GM23338 (cell line): ENCODE measurements at regions not wholly inside any gene's neighbourhood (a gene's known extent, or its start where the extent isn't known, plus 50 kb on each side); places are given as distances from the start of the nearest gene placed in this dataset.

Experiments used
- ATAC-seq: fragments of 200-7000 bp; cut with Tn5 transposase; 3 replicates; pipeline ENCODE4 v1.9.1; 2020
- DNase-seq: peaks from one replicate; pipeline ENCODE4 v3.0.0-alpha.2; 2015; ENCODE audit warnings: low spot score
- H2AFZ ChIP-seq: fragments of 200-600 bp; sonication (generic); 2 replicates; pipeline ENCODE4 v1.8.0; 2016; ENCODE audit warnings: antibody characterized with exemption, mild to moderate bottlenecking, moderate library complexity
- H3F3A ChIP-seq: fragments of 200-600 bp; sonication (generic); replicated peaks from 2 replicates; pipeline ENCODE4 v1.8.0; 2017; ENCODE audit warnings: antibody characterized with exemption, mixed run types, low read depth
- H3K27ac ChIP-seq: fragments of 200-600 bp; sonication (generic); 2 replicates; pipeline ENCODE4 v1.6.1; 2016; ENCODE audit warnings: low read depth
- H3K27me3 ChIP-seq: fragments of 200-600 bp; sonication (generic); 2 replicates; pipeline ENCODE4 v1.8.0; 2016; ENCODE audit warnings: mild to moderate bottlenecking, mixed run types, moderate library complexity; ENCODE audit not compliant: insufficient read depth
- H3K36me3 ChIP-seq: fragments of 200-600 bp; sonication (generic); 2 replicates; pipeline ENCODE4 v1.8.0; 2016; ENCODE audit warnings: mild to moderate bottlenecking; ENCODE audit not compliant: insufficient read depth
- H3K4me1 ChIP-seq: fragments of 200-600 bp; sonication (generic); 2 replicates; pipeline ENCODE4 v1.8.0; 2016; ENCODE audit warnings: mild to moderate bottlenecking, moderate library complexity; ENCODE audit not compliant: insufficient read depth
- H3K4me2 ChIP-seq: fragments of 200-600 bp; sonication (generic); 2 replicates; pipeline ENCODE4 v1.7.1; 2017; ENCODE audit warnings: mixed run types
- H3K4me3 ChIP-seq: fragments of 200-600 bp; sonication (generic); 2 replicates; pipeline ENCODE4 v1.6.1; 2016; ENCODE audit warnings: mixed run types
- H3K79me2 ChIP-seq: fragments of 200-600 bp; sonication (generic); replicated peaks from 2 replicates; pipeline ENCODE4 v1.8.0; 2017; ENCODE audit warnings: mild to moderate bottlenecking; ENCODE audit not compliant: insufficient read depth
- H3K9me2 ChIP-seq: fragments of 200-600 bp; sonication (generic); 2 replicates; pipeline ENCODE4 v1.8.0; 2017; ENCODE audit not compliant: insufficient read depth
- H4K20me1 ChIP-seq: fragments of 200-600 bp; sonication (generic); replicated peaks from 2 replicates; pipeline ENCODE4 v1.8.0; 2017; ENCODE audit warnings: mild to moderate bottlenecking; ENCODE audit not compliant: insufficient read depth
- H3K27ac Mint-ChIP-seq: 2 replicates; pipeline ENCODE4 v1.8.0; 2020; ENCODE audit warnings: inconsistent platforms, mild to moderate bottlenecking, moderate library complexity, mixed read lengths
- H3K27me3 Mint-ChIP-seq: 3 replicates; pipeline ENCODE4 v1.8.0; 2022; ENCODE audit warnings: low read depth, mild to moderate bottlenecking, moderate library complexity, mixed read lengths, inconsistent platforms; ENCODE audit not compliant: insufficient read depth, poor library complexity
- H3K36me3 Mint-ChIP-seq: 3 replicates; pipeline ENCODE4 v1.8.0; 2021; ENCODE audit warnings: low read depth, mild to moderate bottlenecking, inconsistent platforms, moderate library complexity, mixed read lengths
- H3K4me1 Mint-ChIP-seq: 3 replicates; pipeline ENCODE4 v1.8.0; 2020; ENCODE audit warnings: mild to moderate bottlenecking, inconsistent platforms, mixed read lengths
- H3K4me3 Mint-ChIP-seq: 3 replicates; pipeline ENCODE4 v1.8.0; 2021; ENCODE audit warnings: moderate library complexity, mild to moderate bottlenecking, inconsistent platforms, mixed read lengths
- H3K9me3 Mint-ChIP-seq: 3 replicates; pipeline ENCODE4 v1.8.0; 2020; ENCODE audit warnings: moderate library complexity, mild to moderate bottlenecking, inconsistent platforms, mixed read lengths
- CREB1 ChIP-seq: fragments of 250-450 bp; sonication (Bioruptor Pico); IDR thresholded peaks from 2 replicates; pipeline ENCODE4 v1.5.0; 2020; ENCODE audit warnings: low read depth, mild to moderate bottlenecking, moderate library complexity
- ETS1 ChIP-seq: IDR thresholded peaks from 2 replicates; pipeline ENCODE4 v1.6.1; 2016; ENCODE audit warnings: antibody characterized with exemption
- EZH2 ChIP-seq: fragments of 200-600 bp; sonication (generic); IDR thresholded peaks from one replicate; pipeline ENCODE4 v1.8.0; 2017; ENCODE audit warnings: antibody characterized with exemption, mild to moderate bottlenecking, low read depth; ENCODE audit not compliant: unreplicated experiment
- EZH2phosphoT487 ChIP-seq: fragments of 200-600 bp; sonication (generic); IDR thresholded peaks from one replicate; pipeline ENCODE4 v1.8.1; 2018; ENCODE audit warnings: antibody characterized with exemption; ENCODE audit not compliant: unreplicated experiment
- JUNB ChIP-seq: IDR thresholded peaks from one replicate; pipeline ENCODE4 v1.6.1; 2016; ENCODE audit warnings: antibody characterized with exemption; ENCODE audit not compliant: unreplicated experiment
- NANOG ChIP-seq: IDR thresholded peaks from 2 replicates; pipeline ENCODE4 v1.6.1; 2016; ENCODE audit warnings: antibody characterized with exemption, borderline replicate concordance
- POLR2AphosphoS5 ChIP-seq: IDR thresholded peaks from 2 replicates; pipeline ENCODE4 v1.6.1; 2016; ENCODE audit warnings: antibody characterized with exemption, low read depth
- STAT1 ChIP-seq: IDR thresholded peaks from one replicate; pipeline ENCODE4 v1.6.1; 2016; ENCODE audit warnings: antibody characterized with exemption; ENCODE audit not compliant: unreplicated experiment
- ZNF114 ChIP-seq: fragments of 250-450 bp; sonication (Bioruptor Pico); IDR thresholded peaks from 2 replicates; pipeline ENCODE4 v1.5.0; 2020; ENCODE audit warnings: mild to moderate bottlenecking, moderate library complexity
- ZNF331 ChIP-seq: fragments of 250-450 bp; sonication (Bioruptor Pico); IDR thresholded peaks from 2 replicates; pipeline ENCODE4 v1.5.0; 2020; ENCODE audit warnings: low read depth, mild to moderate bottlenecking, moderate library complexity
- ZNF462 ChIP-seq: fragments of 250-450 bp; sonication (Bioruptor Pico); IDR thresholded peaks from 2 replicates; pipeline ENCODE4 v1.5.0; 2020; ENCODE audit warnings: mild to moderate bottlenecking, moderate library complexity
- TF ChIP-seq, protein P1 (sequence below), 2 experiments: fragments of 200-600 bp in 1 of 2; sonication (generic) in 1 of 2; conservative IDR thresholded peaks; 2 replicates each; pipeline versions ENCODE4 v1.5.1 to v1.6.1; 2016 to 2017; ENCODE audit warnings: antibody characterized with exemption in 2 of 2, low read depth in 2 of 2, mild to moderate bottlenecking in 2 of 2, moderate library complexity in 1 of 2
- TF ChIP-seq, protein P2 (sequence below): IDR thresholded peaks from one replicate; pipeline ENCODE4 v1.6.1; 2018; ENCODE audit warnings: antibody characterized with exemption; ENCODE audit not compliant: unreplicated experiment

- no peak for ATAC-seq
- no peaks in the 10 kb centered on the region for H3F3A ChIP-seq
- no peaks in the 10 kb centered on the region for H3K79me2 ChIP-seq
- no peak overlapping the region for H2AFZ ChIP-seq
- no peaks in the 10 kb centered on the region for H4K20me1 ChIP-seq
- H3K27ac ChIP-seq = no peak overlapping the region
- Mint-ChIP-seq H3K27ac (no peak overlapping the region), H3K36me3 (peaks cover 26% of the 10 kb centered on the region; the same call in 2 of the 3 replicates), H3K4me3 (no peak overlapping the region), H3K27me3 (no peaks in the 10 kb centered on the region), H3K9me3 (peaks cover 35% of the 10 kb centered on the region), H3K4me1 (no peaks in the 10 kb centered on the region)
- H3K27me3 ChIP-seq = no peaks in the 10 kb centered on the region
- H3K4me1 ChIP-seq = no peaks in the 10 kb centered on the region
- 0 out of 2 replicates have a peak, but pooled peaks cover 3% of the 10 kb centered on the region for H3K36me3 ChIP-seq
- TF ChIP-seq NANOG (no peak), ZNF331 (CRISPR knock-in tag) (no peak), STAT1 (no peak), EZH2phosphoT487 (no peak), POLR2AphosphoS5 (no peak), EZH2 (no peak), ZNF462 (CRISPR knock-in tag) (no peak), ETS1 (no peak), ZNF114 (CRISPR knock-in tag) (no peak), JUNB (no peak), CREB1 (CRISPR knock-in tag) (no peak)
- TF ChIP-seq, protein P1, sequence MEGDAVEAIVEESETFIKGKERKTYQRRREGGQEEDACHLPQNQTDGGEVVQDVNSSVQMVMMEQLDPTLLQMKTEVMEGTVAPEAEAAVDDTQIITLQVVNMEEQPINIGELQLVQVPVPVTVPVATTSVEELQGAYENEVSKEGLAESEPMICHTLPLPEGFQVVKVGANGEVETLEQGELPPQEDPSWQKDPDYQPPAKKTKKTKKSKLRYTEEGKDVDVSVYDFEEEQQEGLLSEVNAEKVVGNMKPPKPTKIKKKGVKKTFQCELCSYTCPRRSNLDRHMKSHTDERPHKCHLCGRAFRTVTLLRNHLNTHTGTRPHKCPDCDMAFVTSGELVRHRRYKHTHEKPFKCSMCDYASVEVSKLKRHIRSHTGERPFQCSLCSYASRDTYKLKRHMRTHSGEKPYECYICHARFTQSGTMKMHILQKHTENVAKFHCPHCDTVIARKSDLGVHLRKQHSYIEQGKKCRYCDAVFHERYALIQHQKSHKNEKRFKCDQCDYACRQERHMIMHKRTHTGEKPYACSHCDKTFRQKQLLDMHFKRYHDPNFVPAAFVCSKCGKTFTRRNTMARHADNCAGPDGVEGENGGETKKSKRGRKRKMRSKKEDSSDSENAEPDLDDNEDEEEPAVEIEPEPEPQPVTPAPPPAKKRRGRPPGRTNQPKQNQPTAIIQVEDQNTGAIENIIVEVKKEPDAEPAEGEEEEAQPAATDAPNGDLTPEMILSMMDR (conservative IDR thresholded peaks at IDR 0.05; ENCODE audit: low read depth in 2 of 2) = no peak
- TF ChIP-seq, protein P2, sequence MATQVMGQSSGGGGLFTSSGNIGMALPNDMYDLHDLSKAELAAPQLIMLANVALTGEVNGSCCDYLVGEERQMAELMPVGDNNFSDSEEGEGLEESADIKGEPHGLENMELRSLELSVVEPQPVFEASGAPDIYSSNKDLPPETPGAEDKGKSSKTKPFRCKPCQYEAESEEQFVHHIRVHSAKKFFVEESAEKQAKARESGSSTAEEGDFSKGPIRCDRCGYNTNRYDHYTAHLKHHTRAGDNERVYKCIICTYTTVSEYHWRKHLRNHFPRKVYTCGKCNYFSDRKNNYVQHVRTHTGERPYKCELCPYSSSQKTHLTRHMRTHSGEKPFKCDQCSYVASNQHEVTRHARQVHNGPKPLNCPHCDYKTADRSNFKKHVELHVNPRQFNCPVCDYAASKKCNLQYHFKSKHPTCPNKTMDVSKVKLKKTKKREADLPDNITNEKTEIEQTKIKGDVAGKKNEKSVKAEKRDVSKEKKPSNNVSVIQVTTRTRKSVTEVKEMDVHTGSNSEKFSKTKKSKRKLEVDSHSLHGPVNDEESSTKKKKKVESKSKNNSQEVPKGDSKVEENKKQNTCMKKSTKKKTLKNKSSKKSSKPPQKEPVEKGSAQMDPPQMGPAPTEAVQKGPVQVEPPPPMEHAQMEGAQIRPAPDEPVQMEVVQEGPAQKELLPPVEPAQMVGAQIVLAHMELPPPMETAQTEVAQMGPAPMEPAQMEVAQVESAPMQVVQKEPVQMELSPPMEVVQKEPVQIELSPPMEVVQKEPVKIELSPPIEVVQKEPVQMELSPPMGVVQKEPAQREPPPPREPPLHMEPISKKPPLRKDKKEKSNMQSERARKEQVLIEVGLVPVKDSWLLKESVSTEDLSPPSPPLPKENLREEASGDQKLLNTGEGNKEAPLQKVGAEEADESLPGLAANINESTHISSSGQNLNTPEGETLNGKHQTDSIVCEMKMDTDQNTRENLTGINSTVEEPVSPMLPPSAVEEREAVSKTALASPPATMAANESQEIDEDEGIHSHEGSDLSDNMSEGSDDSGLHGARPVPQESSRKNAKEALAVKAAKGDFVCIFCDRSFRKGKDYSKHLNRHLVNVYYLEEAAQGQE = no peak
- no peak for DNase-seq
- no peak overlapping the region for H3K4me2 ChIP-seq
- H3K4me3 ChIP-seq = no peak overlapping the region
- peaks cover 4% of the 10 kb centered on the region; the same call in 1 of the 2 replicates for H3K9me2 ChIP-seq
These were observed 177.9 kb upstream of the LRP1B start for GRCh38 chr2:142308744-142309143.
